Stimulated activated CD4-positive, alpha-beta T cell treated with anti-CD3 and anti-CD28 coated beads, TNF-alpha, amount 100 ng/mL, for 1 hour (primary cell): ENCODE measurements at regions not wholly inside any gene's neighbourhood (a gene's known extent, or its start where the extent isn't known, plus 50 kb on each side); places are given as distances from the start of the nearest gene placed in this dataset.

Experiments
- DNase-seq, 3 donors: peaks; one replicate each; pipeline ENCODE4 v3.0.0-alpha.2; 2020; ENCODE audit warnings: low read depth in 3 of 3, low spot score in 1 of 3

GRCh38 chr20:60561052-60561451 is 602.8 kb downstream of the CDH26 start:
- DNase-seq = no peak

GRCh38 chr20:60565083-60565482 is 606.9 kb downstream of the CDH26 start:
- DNase-seq = no peak

- no peak for DNase-seq
These were observed 607.3 kb downstream of the CDH26 start for GRCh38 chr20:60565551-60565950.

- DNase-seq = no peak
These were observed 610.9 kb downstream of the CDH26 start for GRCh38 chr20:60569116-60569515.

DNA sequence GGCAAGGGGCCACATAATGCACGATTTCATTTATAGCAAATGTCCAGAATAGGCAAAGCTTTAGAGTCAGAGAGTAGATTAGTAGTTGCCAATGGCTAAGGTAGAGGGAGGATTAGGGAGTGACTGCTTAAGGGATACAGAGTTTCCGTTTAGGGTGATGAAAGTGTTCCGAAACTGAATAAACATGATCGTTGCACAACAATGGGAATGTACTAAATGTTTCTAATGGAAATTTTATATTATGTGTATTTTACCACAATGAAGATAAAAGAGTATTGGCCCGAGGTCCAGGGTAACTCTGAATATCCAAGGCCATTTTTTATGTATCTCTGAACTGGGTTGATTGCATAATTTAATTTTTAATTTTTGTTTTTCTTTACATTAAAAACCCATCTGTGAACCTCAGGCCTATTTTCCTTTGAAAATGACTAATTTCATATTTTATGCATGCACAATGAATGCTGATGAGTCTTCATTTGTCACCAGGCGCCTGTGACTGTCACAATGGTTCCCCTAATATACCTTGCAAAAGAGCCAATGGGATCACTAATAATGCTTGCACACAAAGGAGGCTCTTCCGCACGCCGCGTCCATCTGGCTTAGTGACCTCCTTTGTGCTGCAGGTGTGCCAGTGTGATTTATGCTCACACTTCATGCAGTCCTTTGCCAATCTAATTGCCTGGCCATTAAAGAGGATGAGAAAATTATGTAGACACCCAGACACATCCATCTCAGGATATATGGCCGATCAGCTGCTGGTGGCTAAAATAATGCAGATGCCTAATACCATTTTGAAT is 612.5 kb downstream of the CDH26 start:
- DNase-seq = no peak

DNA sequence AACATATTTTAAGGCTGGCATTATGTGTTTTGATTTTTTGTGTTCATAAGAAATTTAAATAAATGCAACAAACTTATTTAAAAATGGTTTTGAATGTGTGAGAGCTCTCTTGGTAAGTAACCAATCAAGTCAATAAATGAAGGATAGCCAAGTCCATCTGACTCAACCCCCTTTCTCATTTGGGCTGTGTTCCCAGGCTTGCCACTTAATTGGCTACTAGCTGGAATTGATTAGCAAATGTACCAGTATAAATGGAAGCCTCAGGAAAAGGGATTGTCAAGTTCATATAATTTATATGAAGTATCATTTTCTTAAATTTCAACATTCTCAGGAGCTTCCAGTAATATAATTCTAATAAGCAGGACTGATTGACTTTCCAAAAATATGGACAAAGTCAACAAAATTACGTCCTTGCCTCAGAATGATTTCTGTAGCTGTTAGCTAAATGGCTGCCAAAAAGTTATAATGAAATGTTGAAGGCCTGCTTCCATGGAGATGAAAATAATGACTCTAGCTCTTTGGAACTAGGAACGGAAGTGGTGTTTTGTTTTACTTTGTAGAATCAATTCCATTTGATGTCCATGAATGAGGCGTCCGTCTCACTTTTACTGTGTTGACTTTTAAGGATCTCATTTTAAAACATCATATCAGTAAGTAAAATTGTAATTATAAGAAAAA is 614.9 kb downstream of the CDH26 start:
- DNase-seq = no peak

DNA sequence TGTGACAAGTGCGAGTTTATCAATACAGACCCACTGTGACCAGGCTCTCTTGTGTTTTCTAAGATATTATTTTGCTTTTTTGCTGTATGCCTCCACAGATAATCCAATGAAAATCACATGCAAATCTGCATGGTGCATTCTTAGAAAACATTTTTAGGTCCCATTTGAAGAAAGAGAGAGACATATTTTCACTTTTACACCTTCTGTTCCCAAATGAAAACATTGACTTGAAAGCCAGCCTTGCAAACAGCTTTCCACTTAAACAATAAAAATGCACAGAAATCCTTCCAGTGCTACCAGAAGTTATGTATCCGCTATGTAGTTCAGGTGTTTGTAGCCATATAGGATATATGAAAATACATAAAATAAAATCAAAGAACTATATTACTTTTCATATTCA is 618.0 kb downstream of the CDH26 start:
- no peak for DNase-seq

DNA sequence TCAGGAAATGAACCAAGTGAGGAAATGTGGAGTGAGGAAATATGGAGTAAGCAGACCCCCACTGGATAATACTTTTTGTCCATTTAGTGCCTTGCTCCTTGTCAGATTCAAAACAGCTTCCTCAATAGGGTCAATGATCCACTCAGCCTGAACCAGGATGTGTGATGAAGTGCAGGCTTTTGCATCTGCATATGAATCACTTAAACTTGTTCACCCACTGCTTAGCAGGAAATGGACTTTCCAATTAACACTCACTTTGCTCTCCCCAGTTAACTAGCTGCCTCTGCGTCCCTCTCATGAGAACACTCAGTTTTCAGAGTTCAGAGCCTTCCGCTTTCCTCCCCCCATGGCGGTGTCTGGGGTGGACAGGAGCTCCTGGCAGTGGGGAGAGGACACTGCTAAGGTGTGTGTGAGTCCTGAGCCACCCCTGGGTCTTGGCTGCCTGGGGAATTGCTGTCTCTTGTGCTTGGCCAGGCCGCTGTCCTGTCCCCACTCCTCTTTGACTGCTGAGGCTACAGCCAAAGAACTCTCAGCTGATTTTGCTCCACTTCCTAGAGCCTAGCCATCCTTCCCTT is 621.8 kb downstream of the CDH26 start:
- DNase-seq = no peak

GRCh38 chr20:60581606-60582115 is 623.4 kb downstream of the CDH26 start:
- no peak for DNase-seq

DNA sequence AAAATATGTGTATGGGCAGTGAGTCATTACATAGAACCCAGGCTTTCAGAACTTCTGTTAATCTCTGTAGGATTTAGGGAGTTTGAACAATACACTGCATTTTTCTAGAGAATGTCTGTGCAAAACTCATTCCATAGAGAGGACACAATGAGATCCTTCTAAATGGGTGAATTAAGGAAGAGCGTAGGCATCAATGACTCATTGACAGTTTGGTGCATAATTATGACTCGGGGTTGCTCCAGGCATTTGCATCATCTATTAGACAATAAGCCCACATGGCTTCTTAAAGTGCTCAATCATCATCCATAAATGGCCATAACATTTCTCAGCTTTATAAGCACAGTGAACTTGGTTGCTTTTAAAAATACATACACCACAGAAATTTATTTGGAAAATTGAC is 625.5 kb downstream of the CDH26 start:
- DNase-seq = no peak

DNA sequence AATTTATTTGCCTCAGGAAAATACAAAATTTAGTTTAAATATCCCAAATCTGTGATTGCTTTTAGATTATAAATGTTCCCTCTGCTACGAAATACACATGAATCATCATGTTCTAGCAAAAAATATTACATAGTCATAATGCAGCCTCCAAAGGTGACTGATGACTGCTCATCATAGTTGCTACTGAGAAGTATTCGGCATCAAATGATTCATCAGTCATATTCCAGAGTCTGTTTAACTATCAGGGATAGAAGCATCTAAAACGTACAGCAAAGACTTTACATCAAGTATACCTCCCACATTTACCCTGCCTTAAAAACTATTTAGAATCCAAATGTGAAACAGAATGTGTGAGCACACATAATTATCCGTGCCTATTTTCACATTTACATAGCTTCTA is 626.0 kb downstream of the CDH26 start:
- DNase-seq = no peak

GRCh38 chr20:60585651-60586050 is 627.4 kb downstream of the CDH26 start:
- no peak for DNase-seq

- no peak for DNase-seq
These were observed 628.2 kb downstream of the CDH26 start for GRCh38 chr20:60586269-60587050.

DNA sequence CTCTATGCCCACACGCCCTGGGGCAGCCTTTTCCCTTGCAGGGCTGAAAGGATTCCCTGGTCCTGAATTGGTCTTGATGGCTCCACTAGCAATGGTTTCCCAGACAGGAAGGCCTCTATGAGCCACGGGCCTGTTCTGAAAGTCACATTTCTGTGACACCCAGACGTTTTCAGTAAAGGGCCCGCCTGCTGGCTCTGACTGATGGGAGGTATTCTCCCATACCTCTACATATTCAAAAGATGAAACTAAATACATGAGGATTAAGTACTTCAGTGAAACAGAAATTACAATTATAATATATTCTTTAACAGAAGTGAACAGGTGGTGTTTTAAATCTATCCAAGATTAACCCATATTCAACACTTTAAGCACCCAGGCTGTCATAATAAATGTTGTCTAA is 629.8 kb downstream of the CDH26 start:
- no peak for DNase-seq

- DNase-seq = no peak
These were observed 631.4 kb downstream of the CDH26 start for GRCh38 chr20:60589623-60590022.

- DNase-seq = no peak
These were observed 633.1 kb downstream of the CDH26 start for GRCh38 chr20:60591172-60591799.

DNA sequence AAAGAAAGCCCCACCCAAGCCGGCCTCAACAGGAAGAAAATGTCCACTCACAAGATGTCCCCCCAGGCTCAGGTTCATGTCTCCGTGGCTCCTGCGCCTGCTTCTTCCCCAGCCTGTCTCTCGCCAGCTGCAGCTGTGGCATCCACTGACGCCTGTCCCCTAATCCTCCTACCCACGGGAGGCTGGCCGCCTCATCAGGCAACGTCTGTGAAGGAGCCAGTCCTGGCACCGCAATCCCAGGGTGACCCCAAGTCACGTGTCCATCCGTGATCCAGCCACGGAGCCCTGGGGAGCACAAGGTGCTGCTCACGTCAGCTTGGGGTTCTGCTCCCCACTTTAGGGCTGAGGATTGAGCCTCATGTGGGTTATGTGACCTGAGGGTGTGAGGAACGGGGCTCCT is 640.3 kb downstream of the CDH26 start:
- no peak for DNase-seq

GRCh38 chr20:60599381-60599780 is 641.2 kb downstream of the CDH26 start:
- no peak for DNase-seq

DNA sequence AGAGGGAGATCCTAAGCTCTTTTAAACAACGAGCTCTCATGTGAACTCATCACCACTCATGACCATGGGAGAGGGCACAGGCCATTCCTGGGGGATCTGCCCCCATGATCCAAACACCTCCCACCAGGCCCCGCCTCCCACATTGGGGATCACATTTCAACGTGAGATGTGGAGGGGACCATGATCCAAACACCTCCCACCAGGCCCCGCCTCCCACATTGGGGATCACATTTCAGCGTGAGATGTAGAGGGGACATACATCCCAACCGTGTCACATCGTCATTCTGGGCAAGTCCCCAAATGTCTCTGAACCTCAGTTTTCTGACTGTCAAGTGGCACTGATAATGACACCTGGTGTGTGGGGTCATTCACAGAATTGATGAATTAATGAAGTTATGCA is 641.8 kb downstream of the CDH26 start:
- no peak for DNase-seq

GRCh38 chr20:60624066-60624465 is 628.0 kb upstream of the CDH4 start:
- no peak for DNase-seq
